CD4-positive, alpha-beta T cell treated with Interleukin-4 for 1 hour (primary cell): ENCODE measurements at regions not wholly inside any gene's neighbourhood (a gene's known extent, or its start where the extent isn't known, plus 50 kb on each side); places are given as distances from the start of the nearest gene placed in this dataset.
"Not testable (repeated sequence)": the region's sequence is repeated elsewhere in the genome, so short reads cannot be mapped to it uniquely, and the experiment has no call there.

Source experiments
- DNase-seq, 2 donors: peaks; one replicate each; pipeline ENCODE4 v3.0.0-alpha.2; 2020 to 2022

- DNase-seq, result not testable (repeated sequence)
Observed at GRCh38 chr4:38338939-38339338, 325.1 kb upstream of the KLF3 start.

GRCh38 chr4:38343608-38344007 lies 320.4 kb upstream of the KLF3 start:
- DNase-seq, result no peak

GRCh38 chr4:38344929-38345328 lies 319.1 kb upstream of the KLF3 start:
- DNase-seq, result no peak

- no peak for DNase-seq
Observed at GRCh38 chr4:38347251-38347650, 316.7 kb upstream of the KLF3 start.

- DNase-seq, result no peak
Observed at GRCh38 chr4:38354421-38354820, 309.6 kb upstream of the KLF3 start.

- DNase-seq, result no peak
Observed at GRCh38 chr4:38354872-38355271, 309.1 kb upstream of the KLF3 start.

- DNase-seq, result no peak
Observed at GRCh38 chr4:38356686-38357085, 307.3 kb upstream of the KLF3 start.

GRCh38 chr4:38357546-38357945 lies 306.5 kb upstream of the KLF3 start:
- no peak for DNase-seq

GRCh38 chr4:38359113-38359512 lies 304.9 kb upstream of the KLF3 start:
- DNase-seq, result no peak

GRCh38 chr4:38360201-38360600 lies 303.8 kb upstream of the KLF3 start:
- DNase-seq, result no peak

- no peak for DNase-seq
Observed at GRCh38 chr4:38364383-38364963, 299.5 kb upstream of the KLF3 start.

GRCh38 chr4:38365261-38365660 lies 298.7 kb upstream of the KLF3 start:
- DNase-seq, result no peak

- DNase-seq, result no peak
Observed at GRCh38 chr4:38365748-38366310, 298.2 kb upstream of the KLF3 start.

GRCh38 chr4:38366456-38366855 lies 297.5 kb upstream of the KLF3 start:
- DNase-seq, result no peak

GRCh38 chr4:38366997-38367396 lies 297.0 kb upstream of the KLF3 start:
- DNase-seq, result no peak

- DNase-seq, result no peak
Observed at GRCh38 chr4:38367642-38368174, 296.3 kb upstream of the KLF3 start.

GRCh38 chr4:38368613-38369012 lies 295.4 kb upstream of the KLF3 start:
- DNase-seq, result peak in 1 of 2 donors; percentile 12

- DNase-seq, result no peak
Observed at GRCh38 chr4:38371391-38371851, 292.6 kb upstream of the KLF3 start.

GRCh38 chr4:38373375-38373774 lies 290.6 kb upstream of the KLF3 start:
- no peak for DNase-seq

- no peak for DNase-seq
Observed at GRCh38 chr4:38377195-38377594, 286.8 kb upstream of the KLF3 start.

GRCh38 chr4:38378478-38378877 lies 285.5 kb upstream of the KLF3 start:
- no peak for DNase-seq

GRCh38 chr4:38381788-38382187 lies 282.2 kb upstream of the KLF3 start:
- no peak for DNase-seq

- no peak for DNase-seq
Observed at GRCh38 chr4:38382520-38382919, 281.5 kb upstream of the KLF3 start.

GRCh38 chr4:38383646-38384121 lies 280.3 kb upstream of the KLF3 start:
- DNase-seq, result no peak
